ENCODE measurements at regions not wholly inside any gene's neighbourhood (a gene's known extent, or its start where the extent isn't known, plus 50 kb on each side); places are given as distances from the start of the nearest gene placed in this dataset.

DNA sequence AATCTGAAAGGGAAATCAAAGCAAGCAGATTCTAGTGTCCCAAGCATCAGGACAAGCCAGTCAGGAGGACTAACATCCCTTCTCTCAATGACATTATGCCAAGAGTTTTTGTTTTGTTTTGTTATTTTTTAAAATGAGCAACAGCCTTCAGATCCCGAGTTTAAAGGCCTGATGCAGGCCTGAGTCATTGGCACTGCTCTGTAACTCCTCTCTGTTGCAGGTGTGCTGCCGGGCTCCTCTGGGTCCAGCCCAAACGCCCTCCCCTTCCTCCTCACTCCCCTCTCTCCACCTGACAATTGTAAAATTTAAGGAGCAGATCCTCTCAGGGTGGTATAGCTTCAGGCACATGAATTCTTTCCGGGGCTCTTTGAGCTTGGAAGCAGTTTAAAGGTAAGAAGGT is 502.0 kb downstream of the BMP2 start:
- ATAC-seq (no peak), DNase-seq (ENCODE audit: missing footprints) (no peak)
- intact Hi-C loops (cut with DNase I), result no loop called here

DNA sequence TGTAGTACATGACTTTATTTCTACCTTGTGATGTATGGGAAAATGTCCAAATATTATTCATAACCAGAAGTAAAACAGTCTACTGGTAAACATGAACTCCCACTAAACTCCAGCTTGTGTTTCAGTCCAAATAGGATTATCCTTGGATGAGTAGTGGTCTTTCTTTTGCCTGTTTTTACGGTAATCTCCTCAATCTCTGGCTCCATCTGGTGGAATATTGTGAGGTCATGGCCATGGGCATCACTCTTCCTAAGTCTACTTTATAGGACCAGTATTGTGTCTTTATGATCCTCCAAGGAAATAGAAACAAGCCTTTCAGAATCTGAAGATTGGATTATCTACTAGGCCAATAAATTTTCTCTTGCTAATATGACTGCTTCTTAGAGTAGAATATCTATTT is 505.0 kb downstream of the BMP2 start:
- DNase-seq (ENCODE audit: missing footprints) (no peak), ATAC-seq (no peak)
- intact Hi-C loops (cut with DNase I), result loop anchor here (5.0 kb wide), 1 partner anchor 160 kb away; no protein-coding TSS in a partner anchor

DNA sequence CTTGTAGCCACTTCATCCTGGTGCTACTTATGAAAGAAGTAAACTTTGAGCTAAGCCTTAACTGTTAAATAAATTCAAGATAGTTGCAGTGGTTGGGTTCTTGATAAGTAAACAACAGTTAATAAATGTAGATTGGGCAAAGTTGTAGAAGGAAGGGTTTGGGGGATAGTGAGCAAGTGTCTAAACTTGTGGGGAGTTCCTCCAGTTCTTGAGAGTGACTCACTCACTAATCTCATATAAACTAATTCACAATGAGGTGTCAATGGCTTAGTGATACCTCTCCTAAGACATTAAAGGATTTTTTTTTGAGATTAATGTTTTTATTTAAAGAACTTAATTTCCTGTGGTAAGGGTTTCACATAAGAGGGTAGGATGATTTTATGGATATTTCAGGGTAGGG is 507.4 kb downstream of the BMP2 start:
- DNase-seq (ENCODE audit: missing footprints), result no peak
- no peak for ATAC-seq
- intact Hi-C loops (cut with DNase I), result loop anchor here (5.0 kb wide), 1 partner anchor 163 kb away; no protein-coding TSS in a partner anchor

DNA sequence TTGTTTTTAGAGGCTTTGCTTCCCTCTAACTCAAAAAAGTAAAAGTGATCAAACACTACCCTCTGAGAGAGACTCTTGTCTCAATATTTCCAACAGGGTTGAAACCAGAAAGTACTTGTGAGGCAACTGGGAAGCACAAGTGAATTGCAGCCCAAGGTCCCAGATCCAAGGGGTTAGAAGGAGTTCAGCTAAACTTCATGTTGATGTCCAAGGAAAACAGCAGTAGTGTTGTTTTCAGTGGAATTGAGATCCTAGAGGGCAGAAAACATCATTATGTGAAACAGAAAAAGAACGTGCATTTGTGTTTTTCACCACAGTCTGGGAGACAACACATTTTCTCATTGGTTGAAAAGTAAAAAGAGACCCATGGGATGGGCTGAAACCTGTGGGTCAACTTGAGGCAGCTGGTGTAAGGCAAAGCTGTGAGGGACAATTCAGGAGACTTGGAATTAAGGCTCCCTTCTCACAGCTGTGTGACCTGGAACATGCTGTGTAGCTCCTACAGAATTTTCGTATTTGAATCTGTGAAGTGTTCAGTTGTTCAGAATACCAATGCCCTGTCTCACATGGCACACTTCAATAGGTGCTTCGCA is 508.3 kb downstream of the BMP2 start:
- no peak for DNase-seq (ENCODE audit: missing footprints)
- intact Hi-C loops (cut with DNase I), result no loop called here
- ATAC-seq, result no peak

DNA sequence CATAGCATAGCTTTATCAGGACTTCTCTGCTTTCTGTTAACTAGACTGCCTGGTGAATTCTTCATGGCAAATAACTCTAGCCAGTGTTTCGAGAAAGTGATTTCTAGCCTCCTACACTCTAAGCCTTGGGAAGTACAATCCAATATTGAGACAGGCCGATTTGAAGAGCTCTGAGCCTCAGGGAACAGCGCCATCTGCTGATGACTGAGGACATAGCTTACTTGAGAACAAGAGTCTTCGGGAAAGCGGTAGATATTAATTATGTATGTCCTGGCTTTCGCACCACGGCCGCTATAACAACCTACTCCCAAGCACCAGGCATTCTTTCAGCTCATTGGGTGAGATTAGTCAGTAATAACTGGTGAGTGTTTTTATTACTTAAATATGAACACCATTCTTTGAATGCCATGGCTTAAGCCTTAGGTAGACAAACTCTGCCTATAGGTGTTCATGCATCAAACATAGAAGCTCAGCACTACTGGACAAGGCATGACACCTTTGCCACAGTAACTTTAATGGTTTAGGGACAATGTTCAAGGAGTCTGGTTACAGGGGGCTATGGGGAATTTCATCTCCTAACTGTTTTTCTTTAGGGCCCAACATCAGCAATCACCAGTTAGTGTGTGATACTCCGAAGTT is 518.6 kb downstream of the BMP2 start:
- ATAC-seq, result peak; percentile 85

DNA sequence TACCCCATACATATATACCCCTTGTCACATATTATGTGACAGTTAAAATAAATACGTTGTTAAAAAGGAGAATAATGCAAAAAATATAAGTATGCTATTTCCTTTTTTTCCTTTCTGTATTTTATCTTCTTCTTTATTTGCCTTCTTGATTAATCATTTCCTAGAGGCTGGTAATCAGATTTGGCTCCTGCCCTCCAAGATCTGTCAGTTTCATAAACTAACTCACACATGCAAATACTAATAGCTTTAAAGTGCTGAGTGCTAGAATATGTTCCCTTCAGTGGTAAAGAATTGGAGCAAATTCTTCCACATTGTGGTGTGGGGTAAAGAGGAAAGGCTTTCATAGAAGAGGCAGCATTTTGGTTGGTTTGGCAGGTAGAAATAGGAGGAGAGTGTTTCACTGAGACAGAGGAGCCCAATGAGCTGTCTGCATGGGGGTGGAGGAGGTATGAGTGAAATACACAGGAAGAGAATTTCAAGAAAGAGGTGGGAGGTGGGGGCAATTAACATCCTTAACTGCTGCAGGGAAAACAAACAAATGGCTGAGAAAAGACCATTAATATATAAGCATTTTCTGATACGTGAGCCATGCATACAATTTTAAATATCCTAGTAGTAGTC is 523.9 kb downstream of the BMP2 start:
- no peak for ATAC-seq
- intact Hi-C loops (cut with DNase I), result no loop called here
- DNase-seq (ENCODE audit: missing footprints), result no peak

More for the DNA sequence above, 518.6 kb downstream of the BMP2 start:
- DNase-seq (ENCODE audit: missing footprints), result peak; percentile 75
- intact Hi-C loops (cut with DNase I), result loop anchor here (5.0 kb wide), 4 partner anchors 114 to 1144 kb away; no protein-coding TSS in a partner anchor

DNA sequence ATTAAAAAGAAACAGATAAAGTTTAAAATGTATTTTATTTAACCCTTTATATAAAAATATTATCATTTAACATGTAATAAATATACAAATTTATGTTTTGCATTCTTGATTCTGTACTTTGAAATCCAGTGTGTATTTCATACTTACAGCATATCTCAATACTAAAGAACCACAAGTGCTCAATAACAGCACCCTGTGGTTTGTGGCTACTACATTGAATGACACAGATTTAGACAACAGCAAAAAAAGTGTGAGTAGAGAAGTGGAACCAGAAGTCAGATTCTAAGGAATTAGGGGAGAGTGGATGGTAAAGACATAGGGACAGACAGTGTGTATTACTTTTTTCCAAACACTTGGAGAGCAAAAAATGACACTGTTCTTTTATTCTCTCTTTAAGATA is 524.5 kb downstream of the BMP2 start:
- intact Hi-C loops (cut with DNase I), result no loop called here
- no peak for DNase-seq (ENCODE audit: missing footprints)
- ATAC-seq, result no peak

DNA sequence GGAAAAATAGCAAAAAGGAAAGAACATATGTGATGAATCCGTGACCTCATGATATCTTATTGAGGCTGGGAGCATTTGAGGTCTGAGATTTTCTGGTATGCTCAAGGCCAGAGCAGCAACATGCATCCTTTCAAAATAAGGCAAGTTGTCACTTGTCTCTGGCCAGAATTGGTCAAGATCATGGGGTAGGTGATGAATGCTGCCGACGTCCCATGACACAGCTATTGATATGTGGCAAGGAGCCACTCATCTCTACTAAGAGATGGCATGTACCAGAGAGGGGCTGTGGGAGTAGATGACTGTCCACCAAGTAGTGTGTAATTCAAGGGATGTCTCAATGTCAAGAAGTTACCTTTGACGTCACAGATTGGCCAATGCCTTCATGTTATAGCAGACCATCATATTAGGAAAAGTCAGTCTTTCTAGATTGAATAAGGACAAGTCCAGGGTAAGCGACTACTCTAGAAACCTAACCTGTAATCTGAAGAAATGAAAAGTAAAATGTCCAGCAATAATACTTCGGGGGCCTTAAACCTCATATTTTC is 527.4 kb downstream of the BMP2 start:
- DNase-seq (ENCODE audit: missing footprints) (no peak), ATAC-seq (no peak)
- intact Hi-C loops (cut with DNase I), result no loop called here

DNA sequence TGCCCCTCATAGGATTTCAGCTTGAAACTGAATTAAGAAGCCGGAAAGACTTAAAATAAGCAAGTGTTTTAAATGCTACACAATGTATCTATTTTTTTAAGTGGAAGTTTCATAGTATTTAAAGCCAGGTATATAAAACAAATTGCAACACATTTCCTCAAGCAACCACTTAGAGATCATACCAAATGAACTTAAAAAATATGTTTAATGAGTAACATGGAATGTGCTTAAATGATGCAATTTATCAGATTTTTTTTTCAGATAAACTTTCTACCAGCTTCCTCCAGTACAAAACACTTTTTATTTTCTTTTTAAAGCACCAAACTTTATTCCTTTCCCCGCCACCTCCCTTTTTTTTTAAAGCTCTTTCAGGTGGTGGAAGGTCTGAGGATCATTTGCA is 534.3 kb downstream of the BMP2 start:
- ATAC-seq (no peak), DNase-seq (ENCODE audit: missing footprints) (no peak)
- intact Hi-C loops (cut with DNase I), result no loop called here

DNA sequence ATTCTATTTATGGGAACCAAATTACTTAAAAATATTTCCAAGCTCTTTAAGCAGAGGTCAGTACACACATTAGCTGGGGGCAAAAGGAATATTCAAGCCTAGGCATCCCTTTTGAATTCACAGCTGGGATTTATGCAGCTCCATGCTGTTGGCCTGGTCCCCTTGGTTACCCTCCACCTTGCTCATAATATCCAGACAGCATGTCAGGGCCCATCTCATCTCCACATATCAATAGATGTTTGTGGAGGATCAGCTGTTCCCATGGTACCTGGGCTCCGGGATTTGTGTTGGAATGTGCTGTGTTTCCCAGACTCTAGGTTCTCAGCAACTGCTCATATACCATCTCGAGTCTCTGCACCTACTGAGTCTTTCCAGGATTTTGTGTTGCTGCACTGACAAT is 534.8 kb downstream of the BMP2 start:
- DNase-seq (ENCODE audit: missing footprints), result no peak
- intact Hi-C loops (cut with DNase I), result no loop called here
- ATAC-seq, result no peak

DNA sequence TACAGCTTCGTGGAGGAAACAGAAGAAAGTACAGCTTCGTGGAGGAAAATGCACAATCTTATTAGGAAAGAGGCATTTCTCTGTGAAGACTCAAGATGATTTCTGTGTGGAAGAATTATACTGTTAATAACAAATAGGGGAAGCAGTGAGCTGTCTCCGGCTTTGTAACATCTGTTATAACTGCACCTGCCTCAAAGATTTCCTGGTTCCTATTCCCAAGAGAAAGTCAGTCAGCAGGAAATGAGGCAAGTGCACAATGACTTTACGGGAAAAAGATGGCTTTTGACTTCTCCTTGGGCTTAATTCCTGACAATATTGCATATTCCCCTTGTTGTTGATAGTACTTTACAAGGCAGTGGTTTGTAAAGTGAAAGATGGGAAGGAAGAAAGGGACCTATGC is 538.5 kb downstream of the BMP2 start:
- ATAC-seq (no peak), DNase-seq (ENCODE audit: missing footprints) (no peak)
- intact Hi-C loops (cut with DNase I), result no loop called here

DNA sequence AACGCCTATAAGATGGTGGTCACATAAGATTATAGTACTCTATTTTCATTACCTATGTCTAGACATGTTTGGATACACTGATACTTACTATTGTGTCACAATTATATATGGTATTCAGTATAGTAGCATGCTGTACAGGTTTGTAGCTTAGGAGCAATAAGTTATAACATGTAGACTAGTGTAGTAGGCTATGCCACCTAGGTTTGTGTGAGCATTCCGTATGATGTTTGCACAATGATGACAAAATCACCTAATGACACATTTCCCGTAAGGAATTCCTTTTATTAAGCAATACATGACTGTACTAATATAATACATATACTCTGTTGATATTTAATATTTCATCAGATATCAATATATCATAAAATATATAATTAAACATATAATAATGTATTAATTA is 540.7 kb downstream of the BMP2 start:
- ATAC-seq, result no peak
- no peak for DNase-seq (ENCODE audit: missing footprints)
- intact Hi-C loops (cut with DNase I), result no loop called here

DNA sequence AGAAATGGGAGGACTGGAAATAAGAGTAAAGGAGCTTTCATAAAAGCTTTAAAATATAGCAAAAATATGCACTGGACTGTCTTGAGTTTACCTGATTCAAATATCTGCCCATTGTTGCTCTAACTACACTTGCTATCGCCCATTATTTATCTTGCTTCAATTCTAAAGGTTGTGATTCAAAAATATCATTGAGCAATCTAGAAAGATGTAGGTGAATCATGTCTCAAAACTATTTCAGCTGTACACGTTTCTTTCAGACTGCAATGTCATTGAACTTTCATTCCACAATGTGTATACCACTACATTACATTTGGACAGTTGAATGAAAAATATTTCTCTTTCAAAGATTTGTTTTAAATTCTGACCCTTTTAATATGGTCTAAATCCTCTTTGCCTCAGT is 545.6 kb downstream of the BMP2 start:
- ATAC-seq (no peak), DNase-seq (ENCODE audit: missing footprints) (no peak)
- intact Hi-C loops (cut with DNase I), result no loop called here

DNA sequence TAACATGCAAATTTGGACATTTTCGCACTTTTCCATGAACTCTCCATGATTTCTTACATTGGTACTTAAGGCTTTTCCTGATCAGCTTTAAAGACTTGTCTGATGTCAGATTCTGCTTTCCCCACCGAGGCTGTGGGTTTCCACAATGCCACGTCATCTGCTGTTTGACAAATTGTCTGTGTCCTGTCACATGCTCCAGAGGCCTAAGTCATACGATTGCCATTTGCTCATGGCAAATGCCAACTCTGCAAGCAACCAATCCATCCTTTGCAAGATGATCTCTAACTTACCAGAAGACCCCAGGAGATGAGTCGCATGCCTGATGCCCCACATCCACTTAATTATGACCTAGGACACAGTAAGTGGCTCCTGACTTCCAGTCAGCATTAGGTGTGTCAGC is 556.5 kb downstream of the BMP2 start:
- intact Hi-C loops (cut with DNase I), result no loop called here
- ATAC-seq (no peak), DNase-seq (ENCODE audit: missing footprints) (no peak)

DNA sequence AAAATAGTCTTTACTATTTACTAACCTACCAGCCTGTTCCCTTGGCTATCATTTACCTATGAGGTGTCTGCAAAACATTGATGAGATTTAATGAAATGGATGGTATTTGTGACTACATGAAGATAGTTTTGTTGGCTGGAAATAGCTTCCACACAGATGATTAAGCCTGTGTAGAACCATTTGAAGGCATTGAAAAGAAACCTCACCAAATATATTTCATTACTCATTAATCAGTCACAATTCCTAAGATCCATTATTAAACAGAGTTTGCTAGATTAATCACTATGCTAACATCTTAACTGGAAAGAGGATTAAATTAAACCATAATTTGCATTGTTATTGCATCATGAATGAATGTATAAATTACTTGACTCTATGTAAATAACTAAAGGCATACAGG is 560.3 kb downstream of the BMP2 start:
- intact Hi-C loops (cut with DNase I), result no loop called here
- DNase-seq (ENCODE audit: missing footprints) (no peak), ATAC-seq (no peak)

DNA sequence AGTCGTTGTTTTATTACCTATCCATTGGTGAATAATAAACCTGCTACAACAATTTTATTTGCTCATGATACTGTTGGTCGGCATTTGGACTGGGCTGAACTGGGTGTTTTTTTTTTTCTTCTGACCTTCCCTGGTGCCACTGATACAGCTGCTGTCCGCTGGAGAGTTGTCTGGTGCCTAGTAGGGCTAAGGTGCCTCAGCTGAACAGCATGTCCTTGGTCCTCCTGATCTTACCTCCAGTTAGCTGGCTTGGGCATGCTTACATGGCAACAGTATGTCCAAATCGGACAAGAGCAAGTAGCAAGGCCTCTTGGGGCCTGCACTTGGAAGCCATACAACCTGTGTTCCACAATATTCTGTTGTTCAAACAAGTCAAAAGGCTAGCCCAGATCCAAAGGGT is 563.4 kb downstream of the BMP2 start:
- DNase-seq (ENCODE audit: missing footprints) (no peak), ATAC-seq (no peak)
- intact Hi-C loops (cut with DNase I), result no loop called here

DNA sequence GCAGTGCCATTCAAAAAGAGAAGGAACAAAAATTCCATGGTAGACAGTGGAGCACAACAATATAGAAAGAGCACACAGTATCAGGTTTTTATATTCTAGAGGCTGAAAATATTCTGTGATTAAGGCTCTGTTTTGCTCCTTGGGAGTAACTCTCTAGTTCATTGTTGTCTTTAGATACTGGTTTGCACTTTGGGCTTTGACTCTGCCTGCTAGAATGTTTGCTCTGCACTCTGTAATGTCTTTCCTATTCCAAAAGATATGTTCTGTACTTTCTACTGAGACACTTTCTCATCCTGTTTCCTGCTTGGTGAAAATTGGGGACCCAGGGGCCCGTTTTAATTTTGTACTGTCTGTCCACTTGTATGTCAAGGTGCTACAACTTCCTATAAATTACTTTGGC is 564.7 kb downstream of the BMP2 start:
- no peak for DNase-seq (ENCODE audit: missing footprints)
- intact Hi-C loops (cut with DNase I), result no loop called here
- ATAC-seq, result no peak

DNA sequence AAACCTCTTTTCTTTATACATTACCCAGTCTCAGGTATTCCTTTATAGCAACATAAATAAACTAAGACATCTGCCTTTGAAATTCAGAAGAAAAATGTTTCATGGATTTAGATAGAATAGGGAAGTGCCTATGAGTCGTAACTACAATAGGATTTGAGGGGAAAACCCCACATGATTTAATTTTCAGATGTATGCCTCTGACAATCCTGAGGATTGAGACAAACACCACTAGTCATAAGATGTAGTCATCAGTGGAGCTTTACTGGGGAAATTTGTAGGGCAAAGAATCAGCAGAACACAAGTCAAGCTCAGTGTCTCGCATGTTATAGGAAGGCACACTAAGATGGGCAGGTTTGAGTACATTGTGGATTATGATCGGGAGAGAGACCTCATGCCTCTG is 566.4 kb downstream of the BMP2 start:
- DNase-seq (ENCODE audit: missing footprints) (no peak), ATAC-seq (no peak)
- intact Hi-C loops (cut with DNase I), result no loop called here

DNA sequence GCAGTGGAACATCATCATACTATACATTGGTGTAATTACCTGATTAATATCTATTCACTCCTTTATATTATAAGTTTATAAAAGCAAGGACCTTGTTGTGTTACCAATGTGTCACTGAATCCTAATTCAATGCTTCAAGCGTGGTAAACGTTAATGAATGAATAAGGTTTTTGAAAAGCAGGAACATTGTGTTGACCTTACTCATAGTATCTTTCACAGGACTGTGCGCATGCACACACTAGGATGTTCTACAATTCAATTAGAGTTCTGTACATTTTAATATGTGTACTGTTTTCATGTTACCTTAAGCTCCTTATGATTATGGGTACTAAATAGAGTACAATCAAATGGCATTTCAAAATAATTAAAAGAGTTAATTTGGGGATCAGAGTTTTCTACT is 578.5 kb downstream of the BMP2 start:
- intact Hi-C loops (cut with DNase I), result no loop called here
- no peak for DNase-seq (ENCODE audit: missing footprints)
- ATAC-seq, result no peak

DNA sequence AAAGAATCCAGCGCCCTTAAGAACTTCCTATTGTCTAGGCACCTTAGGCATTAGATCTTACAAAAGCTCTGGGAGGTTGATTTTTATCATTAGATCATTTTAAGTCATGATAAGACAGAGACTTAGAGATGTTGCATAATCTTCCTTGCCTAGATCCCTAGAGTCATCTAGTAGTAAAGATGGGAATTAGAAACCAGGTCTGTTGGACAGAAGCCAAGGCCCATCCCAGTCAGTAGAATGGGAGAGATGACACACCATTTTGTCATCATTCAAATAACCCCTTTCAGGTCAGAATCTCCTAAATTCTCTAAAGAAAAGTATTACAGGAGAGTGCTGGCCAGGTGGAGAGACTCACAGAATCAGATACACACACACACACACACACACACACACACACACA is 579.1 kb downstream of the BMP2 start:
- no peak for ATAC-seq
- no peak for DNase-seq (ENCODE audit: missing footprints)
- intact Hi-C loops (cut with DNase I), result no loop called here
